GM21717 (cell line): ENCODE measurements at regions not wholly inside any gene's neighbourhood (a gene's known extent, or its start where the extent isn't known, plus 50 kb on each side); places are given as distances from the start of the nearest gene placed in this dataset.

Experiments
- ATAC-seq: cut with Tn5 transposase; IDR thresholded peaks from one replicate; pipeline ENCODE4 v1.9.1; 2021; ENCODE audit warnings: mild to moderate bottlenecking, moderate library complexity; ENCODE audit not compliant: unreplicated experiment

- ATAC-seq, result no peak
These were observed 61.7 kb upstream of the PPP2R2B start for GRCh38 chr5:146940295-146940694.

DNA sequence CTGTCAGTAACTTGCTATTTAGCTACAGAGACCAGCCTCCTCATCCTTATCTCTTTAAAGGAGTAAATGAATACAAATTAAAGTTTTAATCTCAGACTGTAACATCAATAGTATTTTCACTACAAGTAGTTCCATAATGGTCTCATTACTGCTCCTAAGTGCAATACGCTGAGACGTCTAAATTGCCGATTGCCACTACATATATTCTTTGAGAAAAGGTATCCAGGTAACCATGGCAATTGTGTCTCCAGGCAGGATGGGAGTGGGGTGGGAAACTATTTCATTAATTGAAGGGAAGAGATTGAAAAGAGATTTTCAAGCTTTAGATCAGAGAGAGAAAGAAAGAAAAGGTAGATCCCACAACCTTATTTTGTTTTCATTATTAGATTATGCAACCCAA, 65.5 kb upstream of the PPP2R2B start:
- ATAC-seq, result no peak

- no peak for ATAC-seq
These were observed 66.4 kb upstream of the PPP2R2B start for GRCh38 chr5:146944764-146945616.

DNA sequence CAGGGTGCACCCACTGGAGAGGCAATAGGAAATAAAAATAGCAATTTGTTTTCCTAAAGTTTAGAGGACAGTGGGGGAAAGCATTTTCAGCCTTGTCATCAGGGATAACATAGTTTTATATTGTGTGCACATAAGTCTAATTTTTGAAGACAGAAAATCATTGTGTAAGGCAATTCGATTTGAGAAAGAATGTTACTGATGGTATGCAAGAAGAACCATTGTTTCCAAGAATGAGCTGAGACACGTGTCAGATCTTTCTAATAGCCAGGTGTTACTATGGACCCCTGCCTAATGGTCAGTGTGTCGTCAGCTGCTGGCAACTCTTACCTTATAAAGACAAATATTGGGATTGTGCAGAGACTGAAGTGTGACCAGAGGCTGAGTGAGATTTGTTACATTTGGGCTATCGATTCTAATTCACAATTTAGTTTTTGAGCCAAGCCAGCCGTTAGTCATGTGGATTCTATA, 67.1 kb upstream of the PPP2R2B start:
- no peak for ATAC-seq

DNA sequence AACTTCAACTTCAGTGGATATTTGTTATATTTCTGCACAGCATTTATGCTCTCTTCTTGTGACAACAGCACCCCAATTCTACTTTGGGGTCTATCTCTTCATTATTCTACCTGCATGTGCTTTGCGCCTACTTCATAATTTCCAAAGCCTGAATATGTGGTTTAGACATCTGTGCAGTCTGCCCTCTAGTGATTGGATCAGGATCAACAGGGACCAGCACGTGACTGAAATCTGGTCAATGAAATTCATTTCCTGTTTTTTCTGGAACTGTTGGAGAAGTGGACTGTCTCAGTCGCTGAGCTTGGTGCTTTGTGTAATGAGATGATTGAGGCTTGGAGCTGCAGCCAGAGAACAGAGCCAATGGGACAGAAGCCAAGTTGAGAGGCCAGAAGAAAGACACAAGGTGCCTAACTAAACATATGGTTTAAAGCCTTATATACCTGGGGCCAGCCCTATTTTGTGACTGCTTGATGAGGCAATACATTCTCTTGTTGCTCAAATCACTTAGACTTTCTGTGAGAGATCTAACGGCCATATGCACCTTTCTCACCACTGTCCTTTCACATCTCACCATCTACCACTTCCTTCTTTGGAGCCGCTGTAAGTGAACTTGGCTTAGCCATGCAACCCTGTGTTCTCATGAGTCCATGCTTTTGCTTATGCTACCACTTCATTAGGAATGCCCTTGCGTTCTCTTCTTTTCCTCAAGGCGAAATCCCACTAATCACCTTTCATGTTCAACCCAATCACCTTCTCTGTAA, 68.8 kb upstream of the PPP2R2B start:
- no peak for ATAC-seq

GRCh38 chr5:146948666-146949065, 70.1 kb upstream of the PPP2R2B start:
- no peak for ATAC-seq

GRCh38 chr5:146952168-146952567, 73.6 kb upstream of the PPP2R2B start:
- ATAC-seq, result no peak

DNA sequence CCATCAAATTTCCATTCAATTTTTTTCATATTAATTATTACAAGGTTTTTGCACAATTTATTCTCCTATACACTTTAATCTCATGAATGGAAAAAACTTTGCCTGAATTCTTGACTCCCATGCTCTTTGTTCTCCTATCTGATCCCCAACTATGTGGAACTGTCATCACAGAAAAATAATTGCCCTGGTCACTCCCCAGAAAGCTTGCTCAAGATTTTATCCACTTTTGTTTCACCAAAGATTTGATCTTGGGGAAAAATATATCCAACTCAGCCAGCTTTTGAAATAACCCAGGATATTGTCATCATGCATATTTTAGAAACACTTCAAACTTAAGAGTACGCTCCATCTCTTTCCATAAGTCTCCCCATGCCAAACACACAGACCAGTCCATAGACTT, 77.7 kb upstream of the PPP2R2B start:
- ATAC-seq, result no peak

DNA sequence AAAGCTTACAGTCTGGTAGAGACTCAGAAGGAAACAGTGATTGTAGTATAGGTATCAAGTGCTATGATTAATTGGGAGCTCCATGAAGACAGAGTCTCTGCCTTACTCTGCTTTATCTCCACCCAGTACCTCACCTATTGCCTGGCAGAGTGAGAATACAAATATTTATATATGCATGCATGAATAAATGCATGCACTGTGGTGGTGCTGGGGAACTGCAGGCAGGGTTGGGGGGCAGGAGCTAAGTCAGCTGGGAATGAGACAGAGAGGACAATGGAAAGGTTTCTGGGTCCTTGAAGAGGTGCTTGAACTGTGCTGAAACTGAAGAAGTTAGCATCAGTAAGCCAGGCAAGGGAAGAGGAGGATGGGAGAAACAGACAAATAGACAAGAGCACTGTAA, 80.8 kb upstream of the PPP2R2B start:
- no peak for ATAC-seq

DNA sequence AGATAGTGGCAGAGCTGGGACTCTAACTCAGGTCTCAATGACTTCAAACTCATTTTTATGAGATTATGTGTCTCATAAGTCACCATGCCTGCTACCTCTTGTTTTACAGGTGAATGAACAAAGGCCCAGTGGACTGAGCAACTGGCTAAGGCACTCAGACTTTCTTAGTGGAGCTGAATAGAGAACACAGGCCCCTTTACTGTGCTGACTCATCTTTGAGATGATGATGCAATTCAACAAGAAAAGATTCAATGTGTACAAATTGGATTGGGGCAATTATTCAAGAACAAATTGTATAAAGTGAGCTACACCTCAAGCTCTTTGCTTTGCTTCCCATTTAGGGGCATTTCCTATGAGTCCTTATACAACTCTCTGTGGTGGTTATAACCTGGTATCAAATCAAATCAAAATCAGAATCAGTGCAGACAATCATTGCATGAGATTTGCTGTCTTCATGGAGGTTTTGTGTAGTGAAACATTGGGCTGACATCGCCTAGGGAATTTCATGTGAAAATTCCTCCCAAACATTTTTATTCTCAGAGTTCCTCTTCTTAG, 84.3 kb upstream of the PPP2R2B start:
- ATAC-seq, result no peak

DNA sequence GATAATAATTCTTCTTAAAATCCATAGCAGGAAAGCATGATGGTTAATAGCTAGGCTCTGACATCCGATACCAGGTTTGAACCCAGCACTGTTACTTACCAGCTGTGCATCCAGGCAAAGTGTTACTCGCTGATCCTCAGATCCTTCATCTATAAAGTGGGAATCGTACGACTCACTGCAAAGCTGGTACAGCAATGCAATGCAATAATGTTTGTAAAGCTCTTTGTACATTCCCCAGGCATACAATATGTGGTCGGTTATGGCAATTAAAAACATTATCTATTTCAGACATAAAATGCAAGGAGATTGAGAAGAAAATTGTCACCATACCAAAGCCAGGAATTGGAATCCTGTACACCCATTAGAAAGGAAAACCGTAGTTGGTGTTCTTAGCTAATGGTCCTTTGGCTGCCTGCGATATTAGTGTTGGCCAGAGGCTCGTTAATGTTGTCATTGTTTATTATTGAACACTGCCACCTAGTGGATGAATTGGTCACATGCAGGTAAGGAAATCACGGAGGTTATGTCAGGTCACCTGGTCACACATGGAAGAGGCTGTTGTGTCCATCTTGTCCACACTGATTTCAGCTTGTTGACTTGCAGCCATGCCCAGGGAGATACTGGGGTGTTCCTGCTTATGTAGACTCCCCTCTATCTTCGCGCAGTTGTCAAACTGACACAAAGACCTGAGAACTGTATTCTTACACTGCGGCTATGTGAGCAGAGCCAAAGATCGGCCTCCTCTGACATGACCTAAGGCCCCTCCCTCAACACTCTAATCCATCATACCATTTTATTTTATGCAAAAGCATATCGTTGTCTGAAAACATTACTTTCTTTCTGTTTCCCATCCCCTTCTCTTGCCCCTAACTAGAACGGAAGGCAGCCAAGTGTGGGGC, 87.5 kb upstream of the PPP2R2B start:
- ATAC-seq, result peak; percentile 96

DNA sequence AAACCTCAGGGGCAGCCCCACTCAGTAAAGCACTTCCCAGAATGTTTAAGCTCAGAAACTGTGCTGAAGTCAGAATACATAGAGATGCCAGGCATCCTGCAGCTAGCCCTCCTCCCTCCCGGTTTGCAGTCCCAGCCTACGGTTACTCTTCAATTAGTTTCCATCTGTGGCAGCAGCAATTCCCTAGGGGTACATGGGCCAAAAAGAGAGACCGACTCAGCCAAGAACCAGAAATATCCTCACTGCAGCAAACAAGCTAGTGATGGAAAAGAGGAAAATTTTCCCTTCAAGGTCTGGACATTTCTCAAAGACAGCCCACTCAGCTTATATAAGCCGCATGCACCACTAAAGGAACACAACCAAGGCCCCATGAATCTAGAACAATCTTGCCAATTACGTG, 89.1 kb upstream of the PPP2R2B start:
- no peak for ATAC-seq

DNA sequence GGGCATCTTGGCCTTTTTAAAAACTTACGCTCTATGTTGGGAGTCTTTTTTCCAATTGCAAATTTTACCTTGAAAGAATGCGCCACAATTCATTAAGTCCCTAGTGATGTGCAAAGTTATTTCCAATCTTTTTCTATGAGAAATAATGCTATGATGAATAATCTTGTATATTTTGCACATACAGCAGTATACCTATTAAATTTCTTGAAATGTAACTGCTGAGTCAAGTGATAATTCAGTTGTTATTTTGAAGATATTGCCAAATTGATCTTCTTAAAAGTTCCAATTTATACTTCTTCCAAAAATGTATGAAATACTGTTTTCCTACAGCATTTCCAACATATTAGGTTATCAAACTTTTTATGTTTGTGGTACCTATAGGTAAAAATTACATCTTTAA, 92.8 kb upstream of the PPP2R2B start:
- no peak for ATAC-seq

GRCh38 chr5:146986469-146986868, 107.9 kb upstream of the PPP2R2B start:
- ATAC-seq, result no peak

GRCh38 chr5:146993876-146994530, 115.4 kb upstream of the PPP2R2B start:
- no peak for ATAC-seq

DNA sequence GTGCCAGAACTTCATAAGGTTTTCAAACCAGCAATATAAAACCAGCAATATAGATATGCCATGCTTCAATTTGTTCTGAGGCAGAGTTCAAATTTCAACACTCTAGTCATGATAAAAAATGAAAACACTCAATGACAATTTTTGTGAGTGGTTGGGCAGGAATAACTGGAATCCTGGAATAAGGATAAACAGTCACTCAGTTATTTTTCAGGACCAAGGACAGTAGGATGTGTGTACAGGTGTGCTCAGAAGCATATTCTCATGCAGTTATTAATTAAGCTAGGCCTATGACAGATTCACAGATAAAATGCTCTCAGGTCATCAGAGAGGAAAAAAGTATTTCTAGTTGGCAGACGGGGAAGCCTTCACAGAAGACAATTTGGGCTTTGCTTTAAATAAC, 117.3 kb upstream of the PPP2R2B start:
- ATAC-seq, result no peak

DNA sequence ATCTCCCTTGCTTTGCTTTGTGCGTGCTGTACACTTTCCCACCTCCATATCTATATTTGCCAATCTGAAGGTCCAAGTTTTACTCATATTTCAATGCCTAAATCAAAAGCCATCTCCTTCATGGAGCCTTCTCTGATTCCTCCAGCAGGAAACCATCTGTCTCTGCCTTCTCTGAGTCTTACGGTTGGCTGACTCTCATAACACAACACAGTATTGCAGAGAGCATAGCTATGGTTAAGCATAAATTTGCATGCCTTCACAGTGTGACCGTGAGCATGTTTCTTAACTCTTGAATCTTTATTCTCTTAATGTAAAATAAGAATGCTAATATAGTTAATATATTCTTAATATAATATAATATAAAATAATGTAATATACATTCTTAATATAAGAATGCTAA, 136.8 kb upstream of the PPP2R2B start:
- ATAC-seq, result no peak

DNA sequence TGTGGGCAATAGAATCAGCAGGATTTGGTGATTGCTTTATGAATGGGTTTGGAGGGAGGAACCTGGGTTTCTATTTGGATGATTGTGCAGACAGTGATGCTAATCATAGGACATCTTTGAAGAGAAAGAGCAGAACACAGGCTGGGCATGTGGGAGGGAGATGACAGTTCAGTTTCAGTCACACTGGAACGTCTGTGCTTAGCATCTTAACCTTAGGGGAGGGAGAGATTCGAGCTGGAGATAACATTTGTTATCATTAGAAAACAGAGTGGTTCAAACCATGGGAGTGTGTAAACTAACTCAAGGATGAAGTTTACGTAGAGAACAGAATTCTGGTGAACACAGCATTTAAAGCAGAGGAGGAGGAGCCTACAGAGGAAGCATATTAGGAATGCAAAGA, 138.6 kb upstream of the PPP2R2B start:
- ATAC-seq, result no peak

- ATAC-seq, result no peak
These were observed 139.1 kb upstream of the PPP2R2B start for GRCh38 chr5:147017621-147018020.

DNA sequence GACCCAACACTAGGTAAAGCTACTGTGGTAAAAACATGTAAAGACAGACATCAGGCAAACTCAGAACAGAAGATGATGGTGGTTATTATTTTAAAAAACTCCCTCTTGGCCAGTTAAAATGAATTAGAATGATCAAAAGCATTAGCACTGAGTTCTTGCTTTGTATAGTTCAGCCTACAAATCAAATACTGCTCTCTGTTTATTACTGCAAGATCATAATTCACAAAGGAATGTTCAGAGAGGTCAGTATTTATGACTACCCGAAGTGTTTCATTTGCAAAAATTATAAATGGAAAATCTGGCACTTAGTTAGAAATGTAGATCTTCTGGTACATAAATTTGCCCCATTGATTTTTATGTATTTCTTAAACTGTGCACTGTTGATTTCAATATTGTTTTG, 140.3 kb upstream of the PPP2R2B start:
- no peak for ATAC-seq
